ENCODE measurements at regions not wholly inside any gene's neighbourhood (a gene's known extent, or its start where the extent isn't known, plus 50 kb on each side); places are given as distances from the start of the nearest gene placed in this dataset.
A peak's percentile ranks its signal among the peaks of the same experiment; 100 is the strongest.

DNA sequence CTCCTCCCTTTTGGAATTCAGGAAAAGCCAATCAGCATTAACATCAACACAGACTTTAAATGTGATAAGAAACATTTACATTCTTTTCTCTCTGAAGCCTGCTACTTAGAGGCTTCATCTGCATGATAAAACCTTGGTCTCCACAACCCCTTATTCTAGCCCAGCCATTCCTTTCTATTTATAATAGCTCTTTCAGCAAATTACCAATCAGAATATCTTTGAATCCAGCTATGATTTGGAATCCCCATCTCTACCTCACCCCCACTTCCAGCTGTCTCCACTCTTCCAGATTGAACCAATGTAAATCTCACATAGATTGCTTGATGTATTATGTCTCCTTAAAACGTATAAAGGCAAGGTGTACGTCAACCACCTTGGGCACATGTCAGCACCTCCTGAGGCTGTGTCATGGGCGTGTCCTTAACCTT lies 139.7 kb downstream of the TUSC7 start:
- Histone ChIP-seq H3K36me3 (no peaks in the 10 kb centered on the region), H3K27me3 (no peaks in the 10 kb centered on the region), H3K9me3 (no peaks in the 10 kb centered on the region), H3K27ac (no peak overlapping the region), H3K4me1 (no peaks in the 10 kb centered on the region), H3K4me3 (no peak overlapping the region)
- in situ Hi-C loops (cut with MboI; ENCODE audit: low pct_ligation_motif_present in 1 of 4, low pct_unique_long_range_greater_than_20kb in 1 of 4, low sequenced_read_pairs in 3 of 4): no loop called here
- DNase-seq: no peak
- TF ChIP-seq, protein P1, sequence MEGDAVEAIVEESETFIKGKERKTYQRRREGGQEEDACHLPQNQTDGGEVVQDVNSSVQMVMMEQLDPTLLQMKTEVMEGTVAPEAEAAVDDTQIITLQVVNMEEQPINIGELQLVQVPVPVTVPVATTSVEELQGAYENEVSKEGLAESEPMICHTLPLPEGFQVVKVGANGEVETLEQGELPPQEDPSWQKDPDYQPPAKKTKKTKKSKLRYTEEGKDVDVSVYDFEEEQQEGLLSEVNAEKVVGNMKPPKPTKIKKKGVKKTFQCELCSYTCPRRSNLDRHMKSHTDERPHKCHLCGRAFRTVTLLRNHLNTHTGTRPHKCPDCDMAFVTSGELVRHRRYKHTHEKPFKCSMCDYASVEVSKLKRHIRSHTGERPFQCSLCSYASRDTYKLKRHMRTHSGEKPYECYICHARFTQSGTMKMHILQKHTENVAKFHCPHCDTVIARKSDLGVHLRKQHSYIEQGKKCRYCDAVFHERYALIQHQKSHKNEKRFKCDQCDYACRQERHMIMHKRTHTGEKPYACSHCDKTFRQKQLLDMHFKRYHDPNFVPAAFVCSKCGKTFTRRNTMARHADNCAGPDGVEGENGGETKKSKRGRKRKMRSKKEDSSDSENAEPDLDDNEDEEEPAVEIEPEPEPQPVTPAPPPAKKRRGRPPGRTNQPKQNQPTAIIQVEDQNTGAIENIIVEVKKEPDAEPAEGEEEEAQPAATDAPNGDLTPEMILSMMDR (IDR thresholded peaks at IDR 0.05): no peak
- TF ChIP-seq POLR2AphosphoS5 (IDR thresholded peaks at IDR 0.05) (no peak), EP300 (IDR thresholded peaks at IDR 0.05; ENCODE audit: low read depth) (no peak), POLR2A (IDR thresholded peaks at IDR 0.05) (no peak)
- 38 to 62% methylated on average over 3 of the region's 3 CpGs for WGBS, 2 donors (ENCODE audit: low coverage in 1 of 2)
- intact Hi-C loops (cut with DNase I; ENCODE audit: low total_unique reads): no loop called here

DNA sequence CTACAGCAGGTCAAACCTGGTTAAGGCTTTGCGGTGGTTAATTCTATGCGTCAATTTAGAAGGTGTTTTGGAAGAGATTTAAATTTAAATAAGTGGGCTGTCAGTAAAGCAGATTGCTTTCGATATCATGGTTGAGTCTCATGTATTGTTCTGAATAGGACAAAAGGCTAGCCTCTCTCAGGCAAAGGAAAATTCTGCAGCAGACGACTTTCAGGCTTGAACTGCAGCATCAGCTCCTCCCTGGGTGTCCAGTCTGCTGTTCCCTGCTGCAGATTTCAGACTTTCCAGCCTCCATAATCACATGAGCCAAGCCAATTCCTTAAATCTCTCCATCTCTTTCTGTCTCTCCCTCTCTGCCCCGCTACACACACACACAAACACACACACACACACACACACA lies 143.2 kb downstream of the TUSC7 start:
- Histone ChIP-seq H3K27ac (no peak overlapping the region), H3K36me3 (no peaks in the 10 kb centered on the region), H3K9me3 (no peaks in the 10 kb centered on the region), H3K27me3 (no peaks in the 10 kb centered on the region), H3K4me3 (no peak overlapping the region), H3K4me1 (no peaks in the 10 kb centered on the region)
- TF ChIP-seq EP300 (IDR thresholded peaks at IDR 0.05; ENCODE audit: low read depth) (no peak), POLR2A (IDR thresholded peaks at IDR 0.05) (no peak), POLR2AphosphoS5 (IDR thresholded peaks at IDR 0.05) (no peak)
- TF ChIP-seq, protein P1 (IDR thresholded peaks at IDR 0.05): no peak
- WGBS, 2 donors (ENCODE audit: low coverage in 1 of 2): 78 to 80% methylated on average over 5 of the region's 5 CpGs
- no peak for DNase-seq
- in situ Hi-C loops (cut with MboI; ENCODE audit: low pct_ligation_motif_present in 1 of 4, low pct_unique_long_range_greater_than_20kb in 1 of 4, low sequenced_read_pairs in 3 of 4): no loop called here
- intact Hi-C loops (cut with DNase I; ENCODE audit: low total_unique reads): no loop called here

DNA sequence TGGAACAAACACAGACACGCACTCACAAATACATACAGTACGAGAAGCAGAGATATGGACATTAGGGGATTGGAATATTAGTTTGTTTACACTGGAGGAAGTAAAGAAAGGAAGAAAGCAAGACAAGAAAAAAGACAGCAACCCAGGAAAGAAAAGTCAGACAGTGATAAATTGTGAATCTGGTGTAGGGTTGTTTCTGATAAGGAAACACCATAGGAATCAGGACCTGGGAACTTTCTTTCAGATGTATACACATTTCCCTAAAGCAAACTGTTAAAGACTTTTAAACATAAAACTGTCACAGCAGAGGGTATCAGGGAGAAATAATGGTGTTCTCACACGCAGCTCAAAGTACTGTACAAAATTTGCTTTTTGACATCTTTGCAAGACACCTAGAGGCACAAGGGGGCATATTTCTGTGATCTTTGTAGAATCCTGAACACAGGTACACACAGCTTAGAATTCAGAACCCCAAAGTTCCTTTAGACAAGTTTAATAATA lies 153.7 kb downstream of the TUSC7 start:
- TF ChIP-seq EP300 (IDR thresholded peaks at IDR 0.05; ENCODE audit: low read depth): no peak
- no peak for TF ChIP-seq POLR2AphosphoS5 (IDR thresholded peaks at IDR 0.05)
- TF ChIP-seq, protein P1 (IDR thresholded peaks at IDR 0.05): no peak
- no peak for TF ChIP-seq POLR2A (IDR thresholded peaks at IDR 0.05)
- WGBS, 2 donors (ENCODE audit: low coverage in 1 of 2): 65 to 68% methylated on average over 3 of the region's 3 CpGs
- H3K9me3 ChIP-seq: no peaks in the 10 kb centered on the region
- no peak overlapping the region for H3K4me3 ChIP-seq
- intact Hi-C loops (cut with DNase I; ENCODE audit: low total_unique reads) (no loop called here), in situ Hi-C loops (cut with MboI; ENCODE audit: low pct_ligation_motif_present in 1 of 4, low pct_unique_long_range_greater_than_20kb in 1 of 4, low sequenced_read_pairs in 3 of 4) (no loop called here)
- no peak overlapping the region for H3K27ac ChIP-seq
- H3K36me3 ChIP-seq: no peaks in the 10 kb centered on the region
- peaks cover 0 to 11% (median 4%) of the 10 kb centered on the region in 4 donors for H3K4me1 ChIP-seq
- no peak for DNase-seq
- no peaks in the 10 kb centered on the region for H3K27me3 ChIP-seq

DNA sequence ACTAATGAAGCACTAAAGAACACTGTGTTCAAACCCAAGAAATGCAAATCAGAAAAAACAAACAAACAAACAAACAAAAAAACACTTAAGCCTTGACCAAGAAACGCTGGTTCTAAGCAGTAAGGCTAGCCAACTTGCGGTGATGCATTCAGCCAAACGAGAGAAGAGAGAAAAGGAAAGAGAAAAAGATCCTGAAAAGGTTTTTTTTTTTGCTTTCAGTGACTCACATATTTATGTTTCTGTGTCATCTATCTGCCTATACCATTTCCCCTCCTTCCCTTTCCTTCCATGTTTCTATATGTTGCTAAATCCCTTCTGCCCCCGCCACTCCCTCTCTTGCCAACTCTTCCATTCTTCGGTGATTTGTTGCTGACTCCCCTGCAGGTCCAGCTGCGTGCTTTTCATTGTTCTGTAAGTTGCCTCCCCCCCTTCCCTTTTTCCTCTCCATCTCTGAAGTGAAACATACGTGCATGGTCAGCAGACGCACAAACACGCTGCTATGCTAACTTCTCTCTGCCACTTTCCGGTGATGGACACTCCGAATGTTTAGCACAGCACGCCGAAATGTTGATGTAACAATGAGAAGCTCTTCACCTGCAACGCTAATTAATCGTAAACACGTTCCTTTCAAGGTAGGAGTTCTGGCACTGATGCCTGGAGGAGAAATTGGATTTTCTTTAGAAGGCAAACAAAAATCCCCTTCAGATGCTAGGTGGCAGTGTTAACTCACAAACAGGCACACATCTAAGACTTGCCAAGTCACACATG lies 154.4 kb downstream of the TUSC7 start:
- no peak overlapping the region for H3K27ac ChIP-seq
- H3K4me3 ChIP-seq: peak overlapping the region in 1 of 4 donors; percentile 15
- in situ Hi-C loops (cut with MboI; ENCODE audit: low pct_ligation_motif_present in 1 of 4, low pct_unique_long_range_greater_than_20kb in 1 of 4, low sequenced_read_pairs in 3 of 4): no loop called here
- TF ChIP-seq, protein P1 (IDR thresholded peaks at IDR 0.05): peak in 4 of 5 experiments; percentile 29 to 39 (median 34)
- TF ChIP-seq EP300 (IDR thresholded peaks at IDR 0.05; ENCODE audit: low read depth): no peak
- TF ChIP-seq POLR2A (IDR thresholded peaks at IDR 0.05): no peak
- no peaks in the 10 kb centered on the region for H3K9me3 ChIP-seq
- no peak for DNase-seq
- no peaks in the 10 kb centered on the region for H3K27me3 ChIP-seq
- WGBS, 2 donors (ENCODE audit: low coverage in 1 of 2): 11 to 23% methylated on average over 8 to 16 of the region's 16 CpGs
- peaks cover 0 to 11% (median 4%) of the 10 kb centered on the region in 4 donors for H3K4me1 ChIP-seq
- no peaks in the 10 kb centered on the region for H3K36me3 ChIP-seq
- intact Hi-C loops (cut with DNase I; ENCODE audit: low total_unique reads): no loop called here

Measured in transverse colon (tissue), 4 donors.